Loucy (cell line): ENCODE measurements at regions not wholly inside any gene's neighbourhood (a gene's known extent, or its start where the extent isn't known, plus 50 kb on each side); places are given as distances from the start of the nearest gene placed in this dataset.

Experiments used
- H2AFZ ChIP-seq: fragments of 200-600 bp; sonication (generic); 2 replicates; pipeline ENCODE4 v1.6.0; 2016; ENCODE audit warnings: antibody characterized with exemption, mild to moderate bottlenecking, low read length, moderate library complexity
- H3F3A ChIP-seq: fragments of 200-600 bp; 2 replicates; pipeline ENCODE4 v1.6.0; 2016; ENCODE audit warnings: antibody characterized with exemption, low read depth, mild to moderate bottlenecking
- H3K27me3 ChIP-seq: fragments of 200-600 bp; sonication (generic); 2 replicates; pipeline ENCODE4 v1.6.1; 2014; ENCODE audit warnings: low read length, mild to moderate bottlenecking; ENCODE audit not compliant: insufficient read depth, poor library complexity, severe bottlenecking
- H3K36me3 ChIP-seq: fragments of 200-600 bp; sonication (generic); 2 replicates; pipeline ENCODE4 v1.6.1; 2016; ENCODE audit warnings: low read length; ENCODE audit not compliant: insufficient read depth
- H3K4me1 ChIP-seq: fragments of 200-600 bp; sonication (generic); 2 replicates; pipeline ENCODE4 v1.5.1; 2014; ENCODE audit warnings: low read length, mild to moderate bottlenecking; ENCODE audit not compliant: insufficient read depth, poor library complexity, severe bottlenecking
- H3K4me2 ChIP-seq: fragments of 200-600 bp; sonication (generic); 2 replicates; pipeline ENCODE4 v1.6.0; 2014; ENCODE audit warnings: antibody characterized with exemption, low read length, low read depth, mild to moderate bottlenecking; ENCODE audit not compliant: poor library complexity, severe bottlenecking
- H3K4me3 ChIP-seq: fragments of 200-600 bp; sonication (generic); 2 replicates; pipeline ENCODE4 v1.5.1; 2014; ENCODE audit warnings: low read length, mild to moderate bottlenecking, mixed read lengths; ENCODE audit not compliant: poor library complexity, severe bottlenecking
- H3K79me2 ChIP-seq: fragments of 200-600 bp; sonication (generic); 2 replicates; pipeline ENCODE4 v1.6.1; 2014; ENCODE audit warnings: low read length; ENCODE audit not compliant: insufficient read depth
- H3K9ac ChIP-seq: fragments of 200-600 bp; sonication (generic); 2 replicates; pipeline ENCODE4 v1.6.0; 2014; ENCODE audit warnings: mild to moderate bottlenecking, low read depth, low read length, moderate library complexity; ENCODE audit not compliant: poor library complexity, severe bottlenecking
- H3K9me2 ChIP-seq: fragments of 200-600 bp; sonication (generic); replicated peaks from 2 replicates; pipeline ENCODE4 v1.6.1; 2016; ENCODE audit warnings: low read depth, low read length, mixed read lengths
- H3K9me3 ChIP-seq: fragments of 200-600 bp; sonication (generic); 2 replicates; pipeline ENCODE4 v1.6.1; 2014; ENCODE audit warnings: mild to moderate bottlenecking, antibody characterized with exemption, low read length, low read depth; ENCODE audit not compliant: insufficient read depth
- H4K20me1 ChIP-seq: fragments of 200-600 bp; sonication (generic); 2 replicates; pipeline ENCODE4 v1.6.0; 2014; ENCODE audit warnings: antibody characterized with exemption, low read length, mild to moderate bottlenecking; ENCODE audit not compliant: insufficient read depth, poor library complexity, severe bottlenecking
- EZH2phosphoT487 ChIP-seq: fragments of 200-600 bp; IDR thresholded peaks from 2 replicates; pipeline ENCODE4 v1.6.1; 2018; ENCODE audit warnings: antibody characterized with exemption, mild to moderate bottlenecking, moderate library complexity, borderline replicate concordance
- TF ChIP-seq, protein P1 (sequence below): fragments of 200-600 bp; sonication (generic); conservative IDR thresholded peaks from 2 replicates; pipeline ENCODE4 v1.5.1; 2014; ENCODE audit warnings: mild to moderate bottlenecking, antibody characterized with exemption, low read length

DNA sequence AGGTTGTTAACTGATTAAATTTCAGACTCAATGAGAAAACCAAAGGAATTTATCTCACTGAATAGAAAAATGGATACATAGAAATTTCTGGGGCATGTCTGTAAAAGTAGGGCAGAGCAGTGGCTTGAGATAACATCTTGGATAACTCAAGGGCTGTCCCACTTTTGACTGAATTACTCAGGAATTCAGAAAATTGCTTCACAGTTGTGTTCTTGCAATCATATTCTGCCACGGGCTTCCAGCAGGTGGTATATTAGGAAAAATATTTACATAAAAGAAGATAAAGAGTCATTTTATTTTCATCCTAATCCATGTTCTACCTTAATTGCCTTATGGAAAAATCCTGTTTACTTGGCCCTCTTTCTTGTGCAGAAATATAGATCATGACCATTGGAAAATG lies 156.4 kb upstream of the AKIRIN2 start:
- no peaks in the 10 kb centered on the region for H3K79me2 ChIP-seq
- no peaks in the 10 kb centered on the region for H4K20me1 ChIP-seq
- no peaks in the 10 kb centered on the region for H3K9me2 ChIP-seq
- no peaks in the 10 kb centered on the region for H3K36me3 ChIP-seq
- no peaks in the 10 kb centered on the region for H3K27me3 ChIP-seq
- H3K4me3 ChIP-seq: no peak overlapping the region
- H3F3A ChIP-seq: no peaks in the 10 kb centered on the region
- H3K4me2 ChIP-seq: no peak overlapping the region
- H2AFZ ChIP-seq: no peak overlapping the region
- H3K9ac ChIP-seq: no peak overlapping the region
- no peak for TF ChIP-seq EZH2phosphoT487
- no peaks in the 10 kb centered on the region for H3K4me1 ChIP-seq
- H3K9me3 ChIP-seq: 0 out of 2 replicates have a peak, but pooled peaks cover 3% of the 10 kb centered on the region

DNA sequence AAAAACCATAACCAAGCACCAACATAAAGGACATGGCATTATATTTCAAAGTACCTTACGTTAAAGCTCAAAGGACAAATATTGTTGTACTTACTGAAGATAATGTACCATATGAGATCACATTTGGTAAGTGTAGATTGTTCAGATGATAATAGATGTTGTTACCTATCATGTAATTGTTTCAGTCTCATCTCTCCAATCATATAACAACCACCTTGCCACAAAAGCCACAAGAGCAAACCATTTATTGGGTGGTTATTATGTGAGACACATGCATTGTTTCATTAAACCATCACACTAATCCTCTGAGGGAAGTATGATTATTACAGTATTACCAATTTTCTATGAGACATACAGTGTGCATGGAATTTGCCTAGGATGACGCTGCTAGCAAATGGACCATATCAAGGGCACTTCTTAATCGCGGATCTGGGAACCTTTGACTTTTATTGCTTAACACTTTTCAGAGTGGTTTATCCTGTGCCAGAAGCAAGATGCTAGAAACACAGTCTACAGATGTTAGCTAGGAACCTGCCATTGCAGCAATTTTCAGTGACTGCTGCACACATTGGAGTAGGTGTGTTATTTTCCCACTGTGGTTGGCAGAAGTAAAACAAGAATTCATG lies 149.8 kb upstream of the AKIRIN2 start:
- Histone ChIP-seq H4K20me1 (no peaks in the 10 kb centered on the region), H3K36me3 (no peaks in the 10 kb centered on the region), H3K4me1 (no peaks in the 10 kb centered on the region), H2AFZ (no peak overlapping the region), H3K9me3 (no peaks in the 10 kb centered on the region), H3K79me2 (no peaks in the 10 kb centered on the region), H3F3A (no peaks in the 10 kb centered on the region), H3K9me2 (no peaks in the 10 kb centered on the region), H3K4me2 (no peak overlapping the region), H3K9ac (no peak overlapping the region), H3K27me3 (peaks cover 10% of the 10 kb centered on the region), H3K4me3 (no peak overlapping the region)
- TF ChIP-seq, protein P1, sequence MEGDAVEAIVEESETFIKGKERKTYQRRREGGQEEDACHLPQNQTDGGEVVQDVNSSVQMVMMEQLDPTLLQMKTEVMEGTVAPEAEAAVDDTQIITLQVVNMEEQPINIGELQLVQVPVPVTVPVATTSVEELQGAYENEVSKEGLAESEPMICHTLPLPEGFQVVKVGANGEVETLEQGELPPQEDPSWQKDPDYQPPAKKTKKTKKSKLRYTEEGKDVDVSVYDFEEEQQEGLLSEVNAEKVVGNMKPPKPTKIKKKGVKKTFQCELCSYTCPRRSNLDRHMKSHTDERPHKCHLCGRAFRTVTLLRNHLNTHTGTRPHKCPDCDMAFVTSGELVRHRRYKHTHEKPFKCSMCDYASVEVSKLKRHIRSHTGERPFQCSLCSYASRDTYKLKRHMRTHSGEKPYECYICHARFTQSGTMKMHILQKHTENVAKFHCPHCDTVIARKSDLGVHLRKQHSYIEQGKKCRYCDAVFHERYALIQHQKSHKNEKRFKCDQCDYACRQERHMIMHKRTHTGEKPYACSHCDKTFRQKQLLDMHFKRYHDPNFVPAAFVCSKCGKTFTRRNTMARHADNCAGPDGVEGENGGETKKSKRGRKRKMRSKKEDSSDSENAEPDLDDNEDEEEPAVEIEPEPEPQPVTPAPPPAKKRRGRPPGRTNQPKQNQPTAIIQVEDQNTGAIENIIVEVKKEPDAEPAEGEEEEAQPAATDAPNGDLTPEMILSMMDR: no peak
- no peak for TF ChIP-seq EZH2phosphoT487

DNA sequence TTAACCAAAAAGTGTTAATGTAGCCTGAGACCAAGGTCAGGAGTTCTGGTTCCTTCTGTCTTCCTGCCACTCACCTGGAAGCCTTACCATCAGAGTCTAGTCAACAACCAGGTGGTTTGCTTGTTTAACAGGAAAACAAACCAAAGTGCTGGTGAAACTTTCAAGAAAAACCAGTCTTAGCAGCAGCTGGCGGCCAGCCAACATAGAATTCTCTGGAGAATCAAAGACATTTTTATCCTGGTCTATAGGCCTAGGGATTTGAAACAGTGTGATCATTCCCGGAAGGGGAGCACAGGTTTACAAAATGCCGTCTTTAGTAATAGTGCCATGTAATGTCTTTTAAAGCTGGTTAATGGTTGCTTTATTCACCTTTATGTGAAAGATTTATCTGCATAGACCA lies 146.6 kb upstream of the AKIRIN2 start:
- Histone ChIP-seq H3K9me2 (no peaks in the 10 kb centered on the region), H3K4me1 (no peaks in the 10 kb centered on the region), H4K20me1 (no peaks in the 10 kb centered on the region), H3K9ac (no peak overlapping the region), H3K4me2 (no peak overlapping the region), H2AFZ (no peak overlapping the region), H3K27me3 (peaks cover 10% of the 10 kb centered on the region), H3K9me3 (no peaks in the 10 kb centered on the region), H3K79me2 (no peaks in the 10 kb centered on the region), H3K36me3 (no peaks in the 10 kb centered on the region), H3F3A (no peaks in the 10 kb centered on the region), H3K4me3 (no peak overlapping the region)
- TF ChIP-seq, protein P1: no peak
- no peak for TF ChIP-seq EZH2phosphoT487

DNA sequence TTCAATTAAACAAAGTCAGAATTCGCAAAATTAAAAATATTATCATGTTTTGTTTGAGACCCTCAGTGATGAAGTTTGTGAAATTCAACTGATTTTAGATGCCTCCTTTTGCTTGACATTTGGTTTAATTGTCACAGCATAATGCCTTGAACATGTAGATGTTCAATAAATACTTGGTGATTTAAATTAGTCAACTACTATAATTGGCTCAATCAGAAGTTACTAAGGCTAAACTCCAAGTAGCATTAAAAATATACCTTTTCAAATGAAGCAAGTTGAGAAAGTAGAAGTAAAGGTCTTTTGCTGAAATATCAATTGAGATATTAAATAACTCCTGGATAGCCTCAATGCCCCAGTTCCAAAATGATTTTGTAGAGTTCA lies 145.8 kb upstream of the AKIRIN2 start:
- Histone ChIP-seq H3K27me3 (peaks cover 10% of the 10 kb centered on the region), H3K4me1 (no peaks in the 10 kb centered on the region), H3K36me3 (no peaks in the 10 kb centered on the region), H2AFZ (no peak overlapping the region), H3K4me3 (no peak overlapping the region), H3F3A (no peaks in the 10 kb centered on the region), H4K20me1 (no peaks in the 10 kb centered on the region), H3K4me2 (no peak overlapping the region), H3K79me2 (no peaks in the 10 kb centered on the region), H3K9me3 (no peaks in the 10 kb centered on the region), H3K9ac (no peak overlapping the region), H3K9me2 (no peaks in the 10 kb centered on the region)
- TF ChIP-seq, protein P1: no peak
- TF ChIP-seq EZH2phosphoT487: no peak
